Activated CD4-positive, alpha-beta T cell treated with anti-CD3 and anti-CD28 coated beads for 1 hour (primary cell): ENCODE measurements at regions not wholly inside any gene's neighbourhood (a gene's known extent, or its start where the extent isn't known, plus 50 kb on each side); places are given as distances from the start of the nearest gene placed in this dataset.
"Not testable (repeated sequence)": the region's sequence is repeated elsewhere in the genome, so short reads cannot be mapped to it uniquely, and the experiment has no call there.

ENCODE experiments used
- DNase-seq: peaks from one replicate; pipeline ENCODE4 v3.0.0-alpha.2; 2020

GRCh38 chr1:60703155-60703554 lies 379.2 kb upstream of the NFIA start:
- DNase-seq = no peak

- no peak for DNase-seq
Measured at GRCh38 chr1:60699325-60699724, 383.0 kb upstream of the NFIA start.

GRCh38 chr1:60697204-60697994 lies 385.0 kb upstream of the NFIA start:
- DNase-seq = no peak

- DNase-seq = no peak
Measured at GRCh38 chr1:60696512-60696911, 385.8 kb upstream of the NFIA start.

GRCh38 chr1:60695716-60696171 lies 386.6 kb upstream of the NFIA start:
- no peak for DNase-seq

GRCh38 chr1:60694980-60695379 lies 387.4 kb upstream of the NFIA start:
- no peak for DNase-seq

GRCh38 chr1:60692031-60692430 lies 390.3 kb upstream of the NFIA start:
- no peak for DNase-seq

- not testable (repeated sequence) for DNase-seq
Measured at GRCh38 chr1:60688221-60688620, 394.1 kb upstream of the NFIA start.

GRCh38 chr1:60681095-60681860 lies 401.1 kb upstream of the NFIA start:
- DNase-seq = no peak

- DNase-seq = no peak
Measured at GRCh38 chr1:60679524-60680375, 402.6 kb upstream of the NFIA start.

- no peak for DNase-seq
Measured at GRCh38 chr1:60678802-60679201, 403.6 kb upstream of the NFIA start.

- DNase-seq = no peak
Measured at GRCh38 chr1:60678391-60678790, 404.0 kb upstream of the NFIA start.

- no peak for DNase-seq
Measured at GRCh38 chr1:60672449-60672848, 409.9 kb upstream of the NFIA start.

- no peak for DNase-seq
Measured at GRCh38 chr1:60670302-60670701, 412.1 kb upstream of the NFIA start.

- DNase-seq = no peak
Measured at GRCh38 chr1:60668585-60668984, 413.8 kb upstream of the NFIA start.

GRCh38 chr1:60665311-60665710 lies 417.1 kb upstream of the NFIA start:
- no peak for DNase-seq

- DNase-seq = no peak
Measured at GRCh38 chr1:60664086-60664625, 418.2 kb upstream of the NFIA start.

GRCh38 chr1:60662486-60663044 lies 419.8 kb upstream of the NFIA start:
- no peak for DNase-seq

- DNase-seq = no peak
Measured at GRCh38 chr1:60657926-60658325, 424.4 kb upstream of the NFIA start.

- no peak for DNase-seq
Measured at GRCh38 chr1:60655679-60656355, 426.5 kb upstream of the NFIA start.

- DNase-seq = not testable (repeated sequence)
Measured at GRCh38 chr1:60640033-60640551, 442.3 kb upstream of the NFIA start.

GRCh38 chr1:60639287-60639686 lies 443.1 kb upstream of the NFIA start:
- no peak for DNase-seq
